Panc1 (cell line): ENCODE measurements at regions not wholly inside any gene's neighbourhood (a gene's known extent, or its start where the extent isn't known, plus 50 kb on each side); places are given as distances from the start of the nearest gene placed in this dataset.

Source experiments
- ATAC-seq: fragments of 200-7000 bp; cut with Tn5 transposase; 2 replicates; pipeline ENCODE4 v1.9.1; 2020; ENCODE audit warnings: mild to moderate bottlenecking, moderate library complexity
- BruUV-seq: library from RNA; stranded (reverse); fragments of 400-500 nt; replicated peaks from 2 replicates; lab custom pipeline; 2021; lab: Mats Ljungman, UMichigan
- CTCF ChIA-PET: fragments of 300-600 bp; sonication (Branson Sonifier 250); formaldehyde crosslinking; loops from one replicate; lab custom pipeline; 2022; ENCODE audit warnings: antibody characterized with exemption; lab: Charles Lee
- POLR2A ChIA-PET: fragments of 300-600 bp; sonication (Branson Sonifier 250); formaldehyde crosslinking; loops from one replicate; lab custom pipeline; 2022; ENCODE audit warnings: antibody characterized with exemption; lab: Charles Lee
- DNase-seq: peaks from one replicate; pipeline ENCODE4 v3.0.0-alpha.2; 2010; ENCODE audit warnings: low read depth, low spot score
- H3K27ac ChIP-seq: 2 replicates; pipeline ENCODE4 v1.5.1; 2011; ENCODE audit warnings: mild to moderate bottlenecking, low read length, inconsistent platforms
- H3K27me3 ChIP-seq: fragments of 200-500 bp; sonication (Bioruptor generic); 2 replicates; pipeline ENCODE4 v1.6.0; 2014; ENCODE audit warnings: low read length, inconsistent platforms; ENCODE audit not compliant: control insufficient read depth, insufficient read depth
- H3K36me3 ChIP-seq: fragments of 200-500 bp; sonication (Bioruptor generic); 2 replicates; pipeline ENCODE4 v1.5.1; 2014; ENCODE audit warnings: inconsistent platforms, mild to moderate bottlenecking, low read length, moderate library complexity; ENCODE audit not compliant: control insufficient read depth, insufficient read depth
- H3K4me1 ChIP-seq: 2 replicates; pipeline ENCODE4 v1.5.1; 2011; ENCODE audit warnings: inconsistent platforms, mild to moderate bottlenecking, low read length, moderate library complexity; ENCODE audit not compliant: control insufficient read depth, insufficient read depth
- H3K4me3 ChIP-seq, 2 experiments: 2 replicates each; pipeline ENCODE4 v1.5.1; 2011 to 2012; ENCODE audit warnings: low read depth in 2 of 2, low read length in 2 of 2, mild to moderate bottlenecking in 2 of 2, inconsistent platforms in 1 of 2, moderate library complexity in 1 of 2
- H3K9me3 ChIP-seq: fragments of 200-500 bp; sonication (Bioruptor generic); 2 replicates; pipeline ENCODE4 v1.5.1; 2014; ENCODE audit warnings: low read depth, mild to moderate bottlenecking, inconsistent platforms, low read length, moderate library complexity; ENCODE audit not compliant: control insufficient read depth, insufficient read depth
- CTCF ChIP-seq: fragments of 450-650 bp; IDR thresholded peaks from 2 replicates; pipeline ENCODE4 v1.5.1; 2017; ENCODE audit warnings: mild to moderate bottlenecking
- POLR2AphosphoS5 ChIP-seq: IDR thresholded peaks from 2 replicates; pipeline ENCODE4 v1.6.1; 2012; ENCODE audit warnings: mild to moderate bottlenecking, low read depth, low read length, moderate library complexity
- SIN3A ChIP-seq: IDR thresholded peaks from 2 replicates; pipeline ENCODE4 v1.6.1; 2012; ENCODE audit warnings: low read depth, mild to moderate bottlenecking, low read length, moderate library complexity, borderline replicate concordance; ENCODE audit not compliant: insufficient read depth
- TCF7L2 ChIP-seq: IDR thresholded peaks from 2 replicates; pipeline ENCODE4 v1.6.1; 2011; ENCODE audit warnings: mild to moderate bottlenecking, low read depth, low read length, inconsistent platforms
- in situ Hi-C: cut with HindIII; loops from 2 replicates; pipeline ENCODE4 v1.10.0; 2016; ENCODE audit warnings: low sequenced_read_pairs, low pct_unique_long_range_greater_than_20kb
- intact Hi-C: fragments of 100-400 bp; cut with micrococcal nuclease; formaldehyde crosslinking; loops from one replicate; pipeline ENCODE4 v1.10.0; 2022; ENCODE audit not compliant: unreplicated experiment
- TF ChIP-seq, protein P1 (sequence below), 2 experiments: IDR thresholded peaks; 2 replicates each; pipeline ENCODE4 v1.6.1; 2011 to 2012; ENCODE audit warnings: low read depth in 2 of 2, control low read depth in 1 of 2, low read length in 1 of 2, mild to moderate bottlenecking in 1 of 2, moderate library complexity in 1 of 2; ENCODE audit not compliant: insufficient read depth in 1 of 2

DNA sequence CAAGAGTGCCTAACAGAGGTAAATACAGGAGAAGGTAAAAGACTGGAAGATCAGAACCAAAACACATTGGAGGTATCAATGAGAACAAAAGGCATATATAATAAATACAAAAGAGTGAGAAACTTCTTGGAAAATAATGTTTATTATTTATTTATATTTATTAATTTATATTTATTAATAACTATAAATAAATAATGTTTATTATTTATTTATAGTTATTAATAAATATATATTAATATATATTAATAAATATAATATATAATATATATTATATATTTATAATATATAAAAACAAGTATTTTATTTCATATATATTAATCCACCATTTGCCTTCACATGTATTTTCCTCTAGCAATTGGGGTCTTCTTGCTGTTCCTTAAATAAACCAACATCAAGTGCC, 391.9 kb downstream of the GPATCH2 start:
- Histone ChIP-seq H3K4me1 (no peaks in the 10 kb centered on the region), H3K27ac (no peak overlapping the region), H3K9me3 (no peaks in the 10 kb centered on the region), H3K36me3 (no peaks in the 10 kb centered on the region), H3K27me3 (no peaks in the 10 kb centered on the region), H3K4me3 (no peak overlapping the region)
- ATAC-seq = no peak
- DNase-seq = no peak
- ChIA-PET CTCF (no interaction called here), POLR2A (no interaction called here)
- no TSS peak for BruUV-seq
- intact Hi-C loops (no loop called here), in situ Hi-C loops (no loop called here)
- TF ChIP-seq, protein P1, sequence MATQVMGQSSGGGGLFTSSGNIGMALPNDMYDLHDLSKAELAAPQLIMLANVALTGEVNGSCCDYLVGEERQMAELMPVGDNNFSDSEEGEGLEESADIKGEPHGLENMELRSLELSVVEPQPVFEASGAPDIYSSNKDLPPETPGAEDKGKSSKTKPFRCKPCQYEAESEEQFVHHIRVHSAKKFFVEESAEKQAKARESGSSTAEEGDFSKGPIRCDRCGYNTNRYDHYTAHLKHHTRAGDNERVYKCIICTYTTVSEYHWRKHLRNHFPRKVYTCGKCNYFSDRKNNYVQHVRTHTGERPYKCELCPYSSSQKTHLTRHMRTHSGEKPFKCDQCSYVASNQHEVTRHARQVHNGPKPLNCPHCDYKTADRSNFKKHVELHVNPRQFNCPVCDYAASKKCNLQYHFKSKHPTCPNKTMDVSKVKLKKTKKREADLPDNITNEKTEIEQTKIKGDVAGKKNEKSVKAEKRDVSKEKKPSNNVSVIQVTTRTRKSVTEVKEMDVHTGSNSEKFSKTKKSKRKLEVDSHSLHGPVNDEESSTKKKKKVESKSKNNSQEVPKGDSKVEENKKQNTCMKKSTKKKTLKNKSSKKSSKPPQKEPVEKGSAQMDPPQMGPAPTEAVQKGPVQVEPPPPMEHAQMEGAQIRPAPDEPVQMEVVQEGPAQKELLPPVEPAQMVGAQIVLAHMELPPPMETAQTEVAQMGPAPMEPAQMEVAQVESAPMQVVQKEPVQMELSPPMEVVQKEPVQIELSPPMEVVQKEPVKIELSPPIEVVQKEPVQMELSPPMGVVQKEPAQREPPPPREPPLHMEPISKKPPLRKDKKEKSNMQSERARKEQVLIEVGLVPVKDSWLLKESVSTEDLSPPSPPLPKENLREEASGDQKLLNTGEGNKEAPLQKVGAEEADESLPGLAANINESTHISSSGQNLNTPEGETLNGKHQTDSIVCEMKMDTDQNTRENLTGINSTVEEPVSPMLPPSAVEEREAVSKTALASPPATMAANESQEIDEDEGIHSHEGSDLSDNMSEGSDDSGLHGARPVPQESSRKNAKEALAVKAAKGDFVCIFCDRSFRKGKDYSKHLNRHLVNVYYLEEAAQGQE (IDR thresholded peaks at IDR 0.05; ENCODE audit: insufficient read depth in 1 of 2, low read depth in 2 of 2, low read length in 1 of 2) = no peak
- TF ChIP-seq SIN3A = no peak

GRCh38 chr1:217230412-217230811, 400.5 kb downstream of the GPATCH2 start:
- Histone ChIP-seq H3K36me3 (no peaks in the 10 kb centered on the region), H3K27ac (no peak overlapping the region), H3K4me3 (no peak overlapping the region), H3K9me3 (no peaks in the 10 kb centered on the region), H3K27me3 (no peaks in the 10 kb centered on the region), H3K4me1 (no peaks in the 10 kb centered on the region)
- DNase-seq (no peak), ATAC-seq (no peak)
- in situ Hi-C loops (no loop called here), intact Hi-C loops (no loop called here)
- ChIA-PET CTCF (no interaction called here), POLR2A (no interaction called here)
- TF ChIP-seq TCF7L2 = no peak
- TF ChIP-seq CTCF = no peak
- TF ChIP-seq, protein P1 (IDR thresholded peaks at IDR 0.05; ENCODE audit: insufficient read depth in 1 of 2, low read depth in 2 of 2, low read length in 1 of 2) = no peak
- TF ChIP-seq POLR2AphosphoS5 = no peak
- no peak for TF ChIP-seq SIN3A
- BruUV-seq = no TSS peak
